ENCODE measurements at regions not wholly inside any gene's neighbourhood (a gene's known extent, or its start where the extent isn't known, plus 50 kb on each side); places are given as distances from the start of the nearest gene placed in this dataset.

DNA sequence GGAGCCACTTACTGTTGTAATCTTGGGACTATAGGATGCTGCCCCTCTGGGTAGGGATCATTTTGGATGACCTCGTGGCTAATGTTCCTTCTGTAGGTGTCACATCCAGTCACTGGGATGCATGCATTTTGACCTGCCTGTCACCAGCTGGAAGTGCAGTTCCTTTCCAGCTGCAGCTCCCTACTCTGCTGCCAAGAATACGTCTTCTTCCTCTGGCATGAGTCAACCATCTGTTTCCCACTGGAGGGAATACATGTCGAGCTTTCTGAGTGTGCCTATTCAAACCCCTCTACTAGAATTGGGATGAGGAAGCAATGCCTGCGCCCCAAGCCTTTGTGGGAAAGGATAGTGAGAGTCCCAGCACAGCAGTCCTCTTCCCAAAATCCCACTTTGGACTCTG, 415.5 kb upstream of the ADAMTS5 start:
- H3K9me3 ChIP-seq (replicated peaks; ENCODE audit: control insufficient read depth, insufficient read depth, low read length) = no peaks in the 10 kb centered on the region
- no peaks in the 10 kb centered on the region for H3K4me1 ChIP-seq (ENCODE audit: control insufficient read depth, extremely low read depth, insufficient read depth, low read length)
- H3K4me2 ChIP-seq (ENCODE audit: insufficient read depth, low read length) = no peak overlapping the region
- FAIRE-seq (no peak), DNase-seq (ENCODE audit: low read depth, low spot score) (peak; percentile 52)
- TF ChIP-seq FOS (IDR thresholded peaks at IDR 0.05; ENCODE audit: borderline replicate concordance, insufficient read depth, low read length) = peak; percentile 34
- TF ChIP-seq MYC (IDR thresholded peaks at IDR 0.05; ENCODE audit: low read depth, low read length) = no peak
- no peak overlapping the region for H3K9ac ChIP-seq (replicated peaks; ENCODE audit: extremely low read depth, insufficient read depth, low read length)
- H3K9me1 ChIP-seq (replicated peaks; ENCODE audit: control insufficient read depth, extremely low read depth, insufficient read depth, low read length) = no peaks in the 10 kb centered on the region
- intact Hi-C loops (cut with micrococcal nuclease) = no loop called here
- H3K27ac ChIP-seq (ENCODE audit: insufficient read depth, low read depth, low read length) = no peak overlapping the region
- ChIA-PET CTCF (interaction anchor here (0.6 to 1.3 kb wide), 5 partner anchors 11 to 66 kb away, joined by 3 to 5 read pairs (median 3); no protein-coding TSS in a partner anchor), POLR2A (no interaction called here)
- no peak overlapping the region for H3K4me3 ChIP-seq (replicated peaks in 1 of 3; ENCODE audit: insufficient read depth in 1 of 3, low read depth in 1 of 3, low read length in 3 of 3)
- H4K20me1 ChIP-seq (replicated peaks; ENCODE audit: control insufficient read depth, extremely low read depth, insufficient read depth, low read length) = no peaks in the 10 kb centered on the region
- no TSS peak for BruUV-seq (replicated peaks)
- H3K36me3 ChIP-seq (ENCODE audit: control insufficient read depth in 2 of 2, extremely low read depth in 1 of 2, insufficient read depth in 2 of 2, low read length in 2 of 2) = no peaks in the 10 kb centered on the region
- dilution Hi-C loops (cut with MboI; ENCODE audit: extremely low pct_ligation_motif_present, low sequenced_read_pairs) = no loop called here
- no peak overlapping the region for H2AFZ ChIP-seq (ENCODE audit: low read depth, low read length)
- H3K27me3 ChIP-seq (ENCODE audit: control insufficient read depth in 2 of 2, insufficient read depth in 2 of 2, low read length in 2 of 2) = no peaks in the 10 kb centered on the region
- H3K79me2 ChIP-seq (ENCODE audit: control insufficient read depth, insufficient read depth, low read length) = no peaks in the 10 kb centered on the region

DNA sequence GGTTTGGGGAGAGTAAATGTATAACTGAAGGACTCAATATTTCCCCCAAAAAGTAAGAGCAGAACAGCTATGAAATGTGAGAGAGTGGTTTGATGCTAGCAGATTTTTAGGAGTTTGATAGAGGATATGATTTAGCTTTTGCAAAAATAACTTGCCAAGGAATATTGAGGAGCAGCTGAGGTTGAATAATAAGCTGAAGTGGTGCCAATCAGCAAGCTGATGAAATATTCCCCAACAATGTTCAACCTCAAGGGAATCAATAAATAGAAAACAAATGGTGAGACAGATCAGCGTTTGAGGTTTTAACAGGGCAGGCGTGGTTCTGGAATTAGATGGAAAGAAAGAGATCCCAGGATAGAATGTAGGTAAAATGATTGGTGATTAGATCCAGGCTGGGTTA, 413.4 kb upstream of the ADAMTS5 start:
- Histone ChIP-seq H3K27me3 (ENCODE audit: control insufficient read depth in 2 of 2, insufficient read depth in 2 of 2, low read length in 2 of 2) (no peaks in the 10 kb centered on the region), H4K20me1 (replicated peaks; ENCODE audit: control insufficient read depth, extremely low read depth, insufficient read depth, low read length) (no peaks in the 10 kb centered on the region), H3K9me3 (replicated peaks; ENCODE audit: control insufficient read depth, insufficient read depth, low read length) (no peaks in the 10 kb centered on the region), H3K79me2 (ENCODE audit: control insufficient read depth, insufficient read depth, low read length) (no peaks in the 10 kb centered on the region), H3K9me1 (replicated peaks; ENCODE audit: control insufficient read depth, extremely low read depth, insufficient read depth, low read length) (no peaks in the 10 kb centered on the region), H3K4me1 (ENCODE audit: control insufficient read depth, extremely low read depth, insufficient read depth, low read length) (no peaks in the 10 kb centered on the region), H2AFZ (ENCODE audit: low read depth, low read length) (no peak overlapping the region), H3K4me3 (replicated peaks in 1 of 3; ENCODE audit: insufficient read depth in 1 of 3, low read depth in 1 of 3, low read length in 3 of 3) (no peak overlapping the region), H3K36me3 (ENCODE audit: control insufficient read depth in 2 of 2, extremely low read depth in 1 of 2, insufficient read depth in 2 of 2, low read length in 2 of 2) (no peaks in the 10 kb centered on the region), H3K4me2 (ENCODE audit: insufficient read depth, low read length) (no peak overlapping the region), H3K27ac (ENCODE audit: insufficient read depth, low read depth, low read length) (no peak overlapping the region), H3K9ac (replicated peaks; ENCODE audit: extremely low read depth, insufficient read depth, low read length) (no peak overlapping the region)
- no peak for DNase-seq (ENCODE audit: low read depth, low spot score)
- FAIRE-seq = no peak
- POLR2A ChIA-PET = no interaction called here
- CTCF ChIA-PET = interaction anchor here (1.3 kb wide), 1 partner anchor 11 kb away, joined by 3 read pairs; no protein-coding TSS in a partner anchor
- BruUV-seq (replicated peaks) = no TSS peak
- intact Hi-C loops (cut with micrococcal nuclease) = no loop called here
- dilution Hi-C loops (cut with MboI; ENCODE audit: extremely low pct_ligation_motif_present, low sequenced_read_pairs) = no loop called here
- no peak for TF ChIP-seq POLR2A (IDR thresholded peaks at IDR 0.05; ENCODE audit: low read depth, low read length)
- TF ChIP-seq FOS (IDR thresholded peaks at IDR 0.05; ENCODE audit: borderline replicate concordance, insufficient read depth, low read length) = no peak
- no peak for TF ChIP-seq EZH2 (IDR thresholded peaks at IDR 0.05; ENCODE audit: borderline replicate concordance, low read depth, low read length, severe bottlenecking)
